Neutrophil (primary cell): ENCODE measurements at regions not wholly inside any gene's neighbourhood (a gene's known extent, or its start where the extent isn't known, plus 50 kb on each side); places are given as distances from the start of the nearest gene placed in this dataset.

ENCODE experiments used
- H3K27ac ChIP-seq: fragments of 200-600 bp; sonication (generic); 2 replicates; pipeline ENCODE4 v1.5.1; 2016; ENCODE audit warnings: mild to moderate bottlenecking, moderate library complexity
- H3K27me3 ChIP-seq: fragments of 200-600 bp; sonication (generic); 2 replicates; pipeline ENCODE4 v1.6.0; 2016; ENCODE audit warnings: mild to moderate bottlenecking
- H3K36me3 ChIP-seq: fragments of 200-600 bp; sonication (generic); 2 replicates; pipeline ENCODE4 v1.5.1; 2017
- H3K4me1 ChIP-seq, 2 experiments: fragments of 200-600 bp in 1 of 2; sonication (generic) in 1 of 2; 1 replicate in 1 of 2; 2 replicates in 1 of 2; pipeline versions ENCODE4 v1.5.1 to v1.6.1; 2013 to 2016; ENCODE audit warnings: low read depth in 1 of 2, low read length in 1 of 2, mild to moderate bottlenecking in 1 of 2, moderate library complexity in 1 of 2; ENCODE audit not compliant: control insufficient read depth in 1 of 2, insufficient read depth in 1 of 2
- H3K4me3 ChIP-seq, 2 experiments: fragments of 200-600 bp in 1 of 2; sonication (generic) in 1 of 2; 1 replicate in 1 of 2; 2 replicates in 1 of 2; pipeline ENCODE4 v1.5.1; 2013 to 2016; ENCODE audit warnings: low read depth in 1 of 2, low read length in 1 of 2, mild to moderate bottlenecking in 1 of 2, moderate library complexity in 1 of 2
- H3K9me3 ChIP-seq: fragments of 200-600 bp; sonication (generic); 2 replicates; pipeline ENCODE4 v1.5.1; 2016
- TF ChIP-seq, protein P1 (sequence below): fragments of 200-600 bp; sonication (generic); IDR thresholded peaks from 2 replicates; pipeline ENCODE4 v1.5.1; 2016; ENCODE audit warnings: antibody characterized with exemption

DNA sequence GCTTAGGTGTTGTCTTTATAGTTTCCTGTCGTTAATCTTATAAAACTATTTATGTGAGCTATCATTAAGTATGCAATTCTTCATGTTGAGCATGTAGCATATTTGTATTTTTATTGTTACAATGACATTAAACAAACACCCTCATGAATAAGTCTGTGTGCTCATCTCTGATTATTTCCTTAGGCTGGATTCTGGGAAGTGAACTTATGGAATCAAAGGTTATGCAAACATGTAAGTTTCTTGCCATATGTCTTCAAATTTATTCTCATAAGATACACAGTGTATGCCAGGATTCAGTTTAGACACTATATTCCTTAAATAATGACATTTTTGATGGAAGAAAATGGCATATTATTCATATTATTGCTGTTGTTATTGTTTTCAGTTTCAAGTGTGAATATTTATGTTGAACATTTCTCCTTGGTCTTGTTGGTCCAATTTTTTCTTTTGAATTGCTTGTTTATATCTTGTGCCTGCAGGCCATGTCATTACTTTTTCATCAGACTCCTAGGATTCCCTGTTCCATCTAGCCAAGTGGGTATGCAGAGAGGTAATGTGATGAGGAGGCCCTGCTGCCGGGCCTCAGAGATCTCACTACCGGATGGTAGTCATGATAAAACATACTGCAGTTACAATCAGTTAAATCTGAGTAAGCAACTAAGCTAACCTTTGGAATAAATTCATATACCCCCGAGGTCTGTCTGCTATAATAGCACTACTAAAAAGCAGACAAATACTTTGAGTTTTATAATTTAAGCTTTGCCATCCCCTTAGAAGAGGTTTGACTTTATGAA lies 684.3 kb upstream of the SGO1 start:
- TF ChIP-seq, protein P1, sequence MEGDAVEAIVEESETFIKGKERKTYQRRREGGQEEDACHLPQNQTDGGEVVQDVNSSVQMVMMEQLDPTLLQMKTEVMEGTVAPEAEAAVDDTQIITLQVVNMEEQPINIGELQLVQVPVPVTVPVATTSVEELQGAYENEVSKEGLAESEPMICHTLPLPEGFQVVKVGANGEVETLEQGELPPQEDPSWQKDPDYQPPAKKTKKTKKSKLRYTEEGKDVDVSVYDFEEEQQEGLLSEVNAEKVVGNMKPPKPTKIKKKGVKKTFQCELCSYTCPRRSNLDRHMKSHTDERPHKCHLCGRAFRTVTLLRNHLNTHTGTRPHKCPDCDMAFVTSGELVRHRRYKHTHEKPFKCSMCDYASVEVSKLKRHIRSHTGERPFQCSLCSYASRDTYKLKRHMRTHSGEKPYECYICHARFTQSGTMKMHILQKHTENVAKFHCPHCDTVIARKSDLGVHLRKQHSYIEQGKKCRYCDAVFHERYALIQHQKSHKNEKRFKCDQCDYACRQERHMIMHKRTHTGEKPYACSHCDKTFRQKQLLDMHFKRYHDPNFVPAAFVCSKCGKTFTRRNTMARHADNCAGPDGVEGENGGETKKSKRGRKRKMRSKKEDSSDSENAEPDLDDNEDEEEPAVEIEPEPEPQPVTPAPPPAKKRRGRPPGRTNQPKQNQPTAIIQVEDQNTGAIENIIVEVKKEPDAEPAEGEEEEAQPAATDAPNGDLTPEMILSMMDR: no peak
- Histone ChIP-seq H3K4me3 (no peak overlapping the region), H3K9me3 (no peaks in the 10 kb centered on the region), H3K4me1 (no peaks in the 10 kb centered on the region), H3K36me3 (no peaks in the 10 kb centered on the region), H3K27ac (no peak overlapping the region), H3K27me3 (no peaks in the 10 kb centered on the region)

DNA sequence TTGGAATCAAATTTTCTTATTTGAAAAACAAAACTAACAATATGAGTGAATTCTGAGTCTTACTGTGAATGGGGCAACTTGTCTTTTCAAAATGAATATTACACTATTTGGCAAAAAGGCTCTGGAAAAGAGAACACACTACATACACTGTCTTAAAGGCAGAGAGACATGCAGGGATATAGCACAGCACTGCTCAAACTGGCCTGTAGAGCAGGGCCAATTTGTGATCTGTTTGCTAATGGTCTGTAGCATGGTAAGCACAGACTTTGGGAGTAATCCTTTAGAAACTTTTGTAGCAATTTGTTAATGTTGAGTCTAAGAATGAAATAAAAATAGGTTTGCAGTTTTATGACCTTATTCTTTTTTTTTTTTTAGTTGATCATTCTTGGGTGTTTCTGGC lies 679.8 kb upstream of the SGO1 start:
- Histone ChIP-seq H3K4me3 (no peak overlapping the region), H3K27me3 (no peaks in the 10 kb centered on the region), H3K9me3 (no peaks in the 10 kb centered on the region), H3K27ac (no peak overlapping the region), H3K36me3 (no peaks in the 10 kb centered on the region), H3K4me1 (no peaks in the 10 kb centered on the region)
- TF ChIP-seq, protein P1: no peak

DNA sequence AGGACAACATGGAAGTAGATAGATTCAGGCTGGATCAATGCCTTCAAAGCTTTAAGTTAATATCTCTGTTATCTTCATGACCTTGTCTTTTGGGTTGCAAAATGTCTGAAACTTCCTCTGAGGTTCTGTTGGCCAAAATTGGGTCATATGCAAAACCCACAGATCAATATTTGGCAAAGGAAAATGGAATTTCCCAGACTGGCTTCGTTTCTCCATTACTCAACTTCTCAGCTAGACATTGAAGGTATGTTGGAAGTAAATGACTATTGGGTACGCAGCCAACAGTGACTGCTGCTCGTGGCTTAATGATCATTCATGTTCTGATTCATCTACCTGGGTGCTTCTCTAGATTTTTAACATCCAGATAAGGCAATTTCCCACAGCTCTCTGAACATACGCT lies 675.4 kb upstream of the SGO1 start:
- no peaks in the 10 kb centered on the region for H3K36me3 ChIP-seq
- H3K27ac ChIP-seq: no peak overlapping the region
- no peak overlapping the region for H3K4me3 ChIP-seq
- TF ChIP-seq, protein P1: no peak
- H3K9me3 ChIP-seq: no peaks in the 10 kb centered on the region
- H3K4me1 ChIP-seq: no peaks in the 10 kb centered on the region
- H3K27me3 ChIP-seq: no peaks in the 10 kb centered on the region

DNA sequence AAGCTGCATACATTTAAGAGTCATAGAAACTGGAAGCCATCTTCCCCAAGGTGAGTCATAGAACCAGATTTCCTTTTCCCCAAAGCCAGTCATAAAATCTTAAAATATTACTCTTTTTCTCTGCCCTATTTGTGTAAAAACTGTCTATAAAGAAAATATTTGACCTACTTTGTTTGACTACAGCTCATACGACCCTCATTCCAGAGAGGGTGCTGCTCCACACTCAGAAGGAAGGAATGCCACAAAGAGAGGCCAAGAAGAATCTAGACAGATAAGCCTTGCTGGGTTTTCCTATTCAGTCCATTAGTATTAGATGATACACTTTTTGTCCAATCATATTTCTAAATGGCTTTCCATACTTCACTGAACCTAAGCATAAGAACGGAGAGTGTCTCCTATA lies 671.6 kb upstream of the SGO1 start:
- Histone ChIP-seq H3K36me3 (no peaks in the 10 kb centered on the region), H3K27ac (no peak overlapping the region), H3K4me3 (no peak overlapping the region), H3K27me3 (no peaks in the 10 kb centered on the region), H3K9me3 (no peaks in the 10 kb centered on the region), H3K4me1 (no peaks in the 10 kb centered on the region)
- TF ChIP-seq, protein P1: no peak

DNA sequence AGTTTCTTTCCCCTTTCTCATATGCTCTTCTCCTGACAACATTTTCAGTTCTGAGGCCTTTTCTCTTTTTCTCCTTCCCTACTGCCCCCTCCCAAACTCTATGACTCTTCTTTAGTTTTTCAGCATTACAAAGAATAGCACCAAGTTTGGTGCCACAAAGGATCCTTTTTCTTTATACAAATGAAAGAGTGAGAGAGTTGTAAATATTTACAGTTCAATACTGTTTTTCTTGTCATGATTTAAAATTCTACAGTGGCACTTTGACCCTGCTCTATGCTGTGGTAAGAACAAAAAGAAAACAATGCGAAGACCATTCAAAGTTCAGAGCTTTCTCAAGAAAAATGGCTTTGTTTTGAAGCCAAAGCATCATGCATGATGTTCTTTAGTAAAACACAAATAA lies 667.9 kb upstream of the SGO1 start:
- Histone ChIP-seq H3K36me3 (no peaks in the 10 kb centered on the region), H3K9me3 (no peaks in the 10 kb centered on the region), H3K4me1 (no peaks in the 10 kb centered on the region), H3K27me3 (no peaks in the 10 kb centered on the region), H3K27ac (no peak overlapping the region), H3K4me3 (no peak overlapping the region)
- TF ChIP-seq, protein P1: no peak
